ENCODE measurements at regions not wholly inside any gene's neighbourhood (a gene's known extent, or its start where the extent isn't known, plus 50 kb on each side); places are given as distances from the start of the nearest gene placed in this dataset.

- TF ChIP-seq CTCF (IDR thresholded peaks at IDR 0.05; ENCODE audit: low read depth, low read length, missing input control) (no peak), ZBTB33 (IDR thresholded peaks at IDR 0.05) (no peak), YY1 (IDR thresholded peaks at IDR 0.05) (no peak), SP1 (IDR thresholded peaks at IDR 0.05) (no peak), TAF1 (conservative IDR thresholded peaks at IDR 0.05) (no peak), MAX (IDR thresholded peaks at IDR 0.05) (no peak), REST (IDR thresholded peaks at IDR 0.05) (no peak), RAD21 (IDR thresholded peaks at IDR 0.05) (no peak), JUND (IDR thresholded peaks at IDR 0.05) (no peak), EGR1 (IDR thresholded peaks at IDR 0.05; ENCODE audit: low read depth in 2 of 2) (no peak), ATF3 (IDR thresholded peaks at IDR 0.05) (no peak)
Measured at GRCh38 chr6:113329942-113330635, 527.1 kb upstream of the MARCKS start.
